HG03558 (cell line): ENCODE measurements at regions not wholly inside any gene's neighbourhood (a gene's known extent, or its start where the extent isn't known, plus 50 kb on each side); places are given as distances from the start of the nearest gene placed in this dataset.
"Not testable (repeated sequence)": the region's sequence is repeated elsewhere in the genome, so short reads cannot be mapped to it uniquely, and the experiment has no call there.

Experiments used
- ATAC-seq: cut with Tn5 transposase; IDR thresholded peaks from one replicate; pipeline ENCODE4 v1.9.1; 2021; ENCODE audit warnings: moderate number of reproducible peaks; ENCODE audit not compliant: unreplicated experiment; ENCODE audit errors: extremely low read depth

- no peak for ATAC-seq
Measured at GRCh38 chr15:81751256-81751655, 294.6 kb downstream of the MEX3B start.

DNA sequence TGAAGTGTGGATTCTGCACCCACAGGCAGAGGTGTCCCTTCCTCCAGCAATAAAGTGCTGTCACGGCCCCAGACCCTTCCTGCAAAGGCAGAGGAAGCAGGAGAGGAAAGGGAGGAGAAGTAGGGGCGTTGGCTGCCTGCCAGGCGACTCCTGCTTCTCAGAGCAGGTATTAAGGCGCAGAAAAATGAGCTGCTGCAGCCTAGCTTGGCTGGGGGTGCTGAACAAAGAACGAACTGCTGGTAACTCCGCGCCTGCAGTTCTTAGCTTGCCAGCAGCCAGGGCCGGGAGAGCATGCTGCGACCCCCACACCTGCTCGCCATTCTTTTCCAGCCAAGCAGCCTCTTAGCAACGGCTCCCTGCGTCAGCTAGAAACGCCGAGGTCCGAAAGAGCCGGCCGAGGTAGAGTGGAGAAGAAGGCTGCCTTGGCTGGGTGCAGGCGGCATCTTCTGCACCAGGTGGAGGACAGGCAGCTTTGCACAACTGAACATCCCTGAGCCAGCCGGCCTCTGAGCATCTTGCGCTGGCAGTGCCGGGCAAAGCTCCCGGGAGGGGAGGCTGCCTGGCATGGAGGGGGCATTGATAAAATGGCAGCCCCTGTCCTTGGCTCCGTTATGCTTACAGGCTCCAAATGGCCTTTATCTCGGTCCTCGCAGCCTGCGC is 296.0 kb downstream of the MEX3B start:
- ATAC-seq: no peak

- no peak for ATAC-seq
Measured at GRCh38 chr15:81747482-81747881, 298.3 kb downstream of the MEX3B start.

DNA sequence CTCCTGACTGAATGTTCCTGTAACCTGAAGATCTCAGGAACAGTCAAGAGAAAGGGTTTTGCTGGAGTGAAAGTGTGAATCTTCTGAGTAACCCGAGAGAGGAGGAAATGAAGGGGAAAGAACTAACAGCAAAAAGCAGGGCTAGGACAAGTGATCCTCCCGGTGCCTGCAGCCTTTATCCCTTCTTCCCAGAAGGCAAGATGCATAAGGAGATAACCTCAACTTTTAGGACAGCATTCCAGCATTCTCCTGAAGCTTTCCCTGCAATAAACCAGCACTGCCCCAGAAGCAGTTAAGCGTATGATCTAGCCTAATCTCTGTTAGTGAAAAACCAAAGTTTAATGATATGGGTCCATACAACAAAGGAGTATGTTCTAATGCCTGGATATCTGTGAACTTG is 298.8 kb downstream of the MEX3B start:
- no peak for ATAC-seq

DNA sequence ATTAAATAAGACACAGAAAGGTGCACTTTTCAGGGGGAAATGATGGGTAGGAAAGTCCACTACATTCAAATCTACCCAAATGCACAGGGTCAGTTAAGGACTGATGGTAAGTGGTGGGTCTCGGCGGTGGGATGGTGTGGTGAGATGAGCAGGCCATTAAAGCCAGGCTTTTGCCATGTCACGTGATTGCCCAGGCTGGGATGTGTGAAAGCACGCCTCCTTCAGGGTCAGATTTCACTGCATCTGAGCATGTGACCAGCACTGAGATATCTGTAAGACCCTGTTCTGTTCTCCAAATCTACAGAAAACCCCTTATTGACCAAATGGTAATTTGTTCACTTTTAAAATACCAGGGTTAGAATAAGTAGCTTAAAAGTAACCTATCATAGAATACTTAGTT is 301.5 kb downstream of the MEX3B start:
- no peak for ATAC-seq

DNA sequence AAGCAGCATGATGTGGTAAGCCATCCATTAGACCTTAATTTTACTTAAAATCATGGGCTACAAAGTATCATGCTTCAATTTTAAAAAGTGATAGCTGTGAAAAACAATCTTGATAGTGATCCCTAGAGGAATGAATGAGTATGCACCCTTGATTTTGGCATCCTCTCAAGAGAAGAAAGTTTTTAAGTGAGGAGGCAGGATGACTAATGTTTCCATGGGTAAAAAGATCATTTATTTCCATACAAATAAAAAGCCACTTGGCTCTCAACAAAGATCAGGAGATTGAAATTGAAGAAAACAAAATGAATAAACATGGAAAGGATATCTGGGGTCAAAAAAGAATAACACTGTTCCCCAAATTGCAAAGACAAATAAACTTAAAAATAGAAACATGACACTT is 305.4 kb downstream of the MEX3B start:
- no peak for ATAC-seq

- ATAC-seq: no peak
Measured at GRCh38 chr15:81729340-81729739, 316.5 kb downstream of the MEX3B start.

DNA sequence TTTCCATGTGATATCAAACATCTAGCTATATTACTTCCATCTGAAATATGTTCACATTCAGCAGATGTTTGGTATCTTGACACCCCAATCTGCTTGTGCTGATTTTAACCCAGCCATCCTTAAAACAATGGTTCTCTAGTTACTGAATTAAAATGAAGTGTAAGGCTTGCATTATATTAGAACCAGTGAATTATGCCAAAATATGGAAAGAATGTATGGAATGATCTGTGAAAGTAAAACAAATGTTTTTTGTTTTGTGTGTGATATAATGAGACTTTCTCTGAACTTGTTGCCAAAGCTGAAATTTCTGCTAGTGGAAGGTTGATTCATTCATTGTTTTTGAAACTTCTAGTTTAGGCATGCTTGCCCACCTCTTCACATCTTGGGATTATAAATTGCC is 317.1 kb downstream of the MEX3B start:
- ATAC-seq: no peak

GRCh38 chr15:81725590-81725989 is 320.2 kb downstream of the MEX3B start:
- no peak for ATAC-seq

DNA sequence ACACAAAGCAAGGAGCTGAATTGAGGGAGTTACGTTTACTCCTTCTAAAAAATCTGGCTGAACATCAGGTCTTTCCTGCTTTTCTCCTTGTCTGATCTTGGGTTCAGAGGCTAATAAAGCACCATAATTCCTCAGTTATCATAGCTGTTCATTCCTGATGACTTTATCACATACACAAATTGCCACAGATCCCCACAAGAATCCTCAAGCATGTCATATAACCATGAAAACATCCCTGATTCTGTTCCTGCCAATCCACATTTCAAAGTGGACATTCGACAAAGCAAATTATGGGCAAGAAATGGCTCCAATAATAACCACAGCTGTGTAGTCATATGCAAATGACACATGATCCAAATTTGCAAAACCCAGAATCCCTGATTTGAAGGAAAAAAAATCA is 321.3 kb downstream of the MEX3B start:
- no peak for ATAC-seq

GRCh38 chr15:81723701-81724100 is 322.1 kb downstream of the MEX3B start:
- ATAC-seq: no peak

- ATAC-seq: no peak
Measured at GRCh38 chr15:81723113-81723651, 322.6 kb downstream of the MEX3B start.

GRCh38 chr15:81716468-81716867 is 329.4 kb downstream of the MEX3B start:
- not testable (repeated sequence) for ATAC-seq

- no peak for ATAC-seq
Measured at GRCh38 chr15:81710328-81710727, 335.5 kb downstream of the MEX3B start.

GRCh38 chr15:81706816-81707346 is 332.9 kb upstream of the TMC3 start:
- ATAC-seq: not testable (repeated sequence)

- not testable (repeated sequence) for ATAC-seq
Measured at GRCh38 chr15:81705727-81706126, 331.7 kb upstream of the TMC3 start.

- ATAC-seq: no peak
Measured at GRCh38 chr15:81686021-81686420, 312.0 kb upstream of the TMC3 start.

DNA sequence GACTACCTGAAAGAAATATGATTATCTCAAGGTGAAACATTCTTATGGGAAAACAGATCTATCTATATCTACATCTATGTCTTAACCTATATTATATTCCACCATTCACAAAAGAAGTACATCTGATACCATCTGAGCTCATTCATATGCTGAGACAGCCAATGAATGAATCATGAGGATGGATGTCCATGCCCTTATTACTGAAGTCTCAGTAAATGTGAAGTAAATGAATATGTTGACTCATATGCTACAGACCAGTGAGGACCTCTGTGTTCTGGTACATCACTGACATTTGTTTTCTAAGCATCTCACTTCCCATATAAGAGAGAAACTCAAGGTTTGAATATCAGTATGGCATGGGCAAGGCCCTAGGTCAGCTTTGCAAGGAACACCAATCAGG is 311.2 kb upstream of the TMC3 start:
- no peak for ATAC-seq

DNA sequence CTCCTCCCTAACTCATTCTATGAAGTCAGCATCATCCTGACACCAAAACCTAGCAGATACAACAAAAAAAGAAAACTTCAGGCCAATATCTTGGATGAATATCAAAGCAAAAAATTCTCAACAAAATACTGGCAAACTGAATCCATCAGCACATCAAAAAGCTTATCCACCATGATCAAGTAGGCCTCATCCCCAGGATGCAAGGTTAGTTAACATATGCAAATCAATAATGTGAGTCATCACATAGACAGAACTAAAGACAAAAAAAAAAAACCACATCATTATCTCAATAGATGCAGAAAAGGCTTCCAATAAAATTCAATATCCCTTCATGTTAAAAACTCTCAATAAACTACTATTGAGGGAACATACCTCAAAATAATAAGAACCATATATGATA is 306.8 kb upstream of the TMC3 start:
- no peak for ATAC-seq

- ATAC-seq: no peak
Measured at GRCh38 chr15:81666839-81667238, 292.8 kb upstream of the TMC3 start.

- ATAC-seq: no peak
Measured at GRCh38 chr15:81660976-81661375, 287.0 kb upstream of the TMC3 start.

DNA sequence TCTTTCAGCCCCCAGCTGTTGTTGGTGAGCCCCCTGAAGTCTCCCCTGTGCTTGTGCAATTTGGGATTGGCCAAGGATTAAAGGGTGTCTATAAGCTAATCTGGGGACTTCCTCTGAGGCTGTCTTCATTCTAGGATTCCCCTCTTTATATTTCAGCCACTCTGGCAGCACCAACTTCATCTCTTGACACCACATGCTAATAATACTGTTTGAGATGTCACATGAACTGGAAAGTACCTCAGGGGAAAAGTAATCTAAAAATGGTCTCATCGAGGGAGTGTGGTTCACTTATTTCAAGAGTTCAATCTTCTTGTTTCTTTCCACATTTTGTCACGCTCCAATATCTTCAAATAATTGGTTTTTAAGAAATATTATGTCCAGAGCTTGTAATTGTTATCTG is 279.2 kb upstream of the TMC3 start:
- ATAC-seq: no peak
